H1 (cell line): ENCODE measurements at regions not wholly inside any gene's neighbourhood (a gene's known extent, or its start where the extent isn't known, plus 50 kb on each side); places are given as distances from the start of the nearest gene placed in this dataset.

Experiments used
- CTCF ChIA-PET: fragments of 300-600 bp; sonication (Branson Sonifier 250); formaldehyde crosslinking; loops from one replicate; lab custom pipeline; 2021; ENCODE audit not compliant: partially characterized antibody; lab: Charles Lee
- POLR2A ChIA-PET: fragments of 300-600 bp; sonication (Branson Sonifier 250); formaldehyde crosslinking; loops from one replicate; lab custom pipeline; 2021; ENCODE audit warnings: inconsistent platforms; ENCODE audit not compliant: partially characterized antibody; lab: Charles Lee
- DNase-seq, 2 experiments: peaks; one replicate each; pipeline versions ENCODE4 v3.0.0 to v3.0.0-alpha.2; 2010 to 2022; ENCODE audit warnings: low spot score in 2 of 2, low read depth in 1 of 2, mixed read lengths in 1 of 2
- FAIRE-seq: peaks from 2 replicates; lab custom pipeline; 2011; peaks lifted over from hg19 to GRCh38; lab: Jason Lieb, UNC
- H2AFZ ChIP-seq: 2 replicates; pipeline ENCODE4 v1.8.1; 2012; ENCODE audit warnings: low read length, inconsistent platforms
- H2AK5ac ChIP-seq: 2 replicates; pipeline ENCODE4 v1.6.1; 2013; ENCODE audit warnings: low read depth, low read length
- H2BK120ac ChIP-seq: replicated peaks from 2 replicates; pipeline ENCODE3; 2013; ENCODE audit warnings: low read depth, low read length, inconsistent platforms
- H2BK12ac ChIP-seq: 2 replicates; pipeline ENCODE4 v1.6.1; 2013; ENCODE audit warnings: low read depth, low read length
- H2BK15ac ChIP-seq: 2 replicates; pipeline ENCODE4 v1.6.1; 2013; ENCODE audit warnings: low read length
- H2BK20ac ChIP-seq: 2 replicates; pipeline ENCODE4 v1.6.1; 2013; ENCODE audit warnings: low read length
- H2BK5ac ChIP-seq: 2 replicates; pipeline ENCODE4 v1.6.1; 2013; ENCODE audit warnings: low read depth, low read length
- H3K14ac ChIP-seq: 2 replicates; pipeline ENCODE4 v1.6.1; 2013; ENCODE audit warnings: inconsistent platforms; ENCODE audit not compliant: insufficient read length
- H3K18ac ChIP-seq: 2 replicates; pipeline ENCODE4 v1.6.1; 2013; ENCODE audit warnings: low read length; ENCODE audit errors: extremely low read depth
- H3K23ac ChIP-seq: 2 replicates; pipeline ENCODE4 v1.6.1; 2013; ENCODE audit warnings: inconsistent platforms; ENCODE audit not compliant: insufficient read length
- H3K23me2 ChIP-seq: 2 replicates; pipeline ENCODE4 v1.6.1; 2013; ENCODE audit warnings: low read depth, low read length
- H3K27ac ChIP-seq: 2 replicates; pipeline ENCODE4 v1.6.1; 2011; ENCODE audit warnings: low read depth, low read length, inconsistent platforms
- H3K27me3 ChIP-seq, 4 experiments: replicated peaks in 1 of 4; 1 replicate in 1 of 4; 2 replicates in 3 of 4; pipeline versions ENCODE4 v1.6.1 to v1.8.1; 2011 to 2013; ENCODE audit warnings: low read length in 3 of 4, mild to moderate bottlenecking in 3 of 4, inconsistent platforms in 2 of 4, mixed read lengths in 2 of 4, moderate library complexity in 1 of 4; ENCODE audit not compliant: control insufficient read depth in 3 of 4, insufficient read depth in 3 of 4; ENCODE audit errors: extremely low read depth in 1 of 4
- H3K36me3 ChIP-seq, 4 experiments: 2 replicates each; pipeline versions ENCODE4 v1.6.1 to v1.8.1; 2011 to 2013; ENCODE audit warnings: mild to moderate bottlenecking in 4 of 4, low read length in 3 of 4, moderate library complexity in 2 of 4, control low read depth in 1 of 4, inconsistent platforms in 1 of 4; ENCODE audit not compliant: insufficient read depth in 4 of 4, control insufficient read depth in 2 of 4
- H3K4ac ChIP-seq: replicated peaks from 2 replicates; pipeline ENCODE3; 2013; ENCODE audit warnings: low read length, low read depth, mixed read lengths, inconsistent platforms; ENCODE audit not compliant: insufficient read length
- H3K4me1 ChIP-seq, 4 experiments: replicated peaks in 1 of 4; 1 replicate in 1 of 4; 2 replicates in 3 of 4; pipeline versions ENCODE4 v1.6.1 to v1.8.1; 2011 to 2013; ENCODE audit warnings: low read length in 3 of 4, inconsistent platforms in 2 of 4, mixed read lengths in 1 of 4; ENCODE audit not compliant: insufficient read depth in 4 of 4, control insufficient read depth in 3 of 4
- H3K4me2 ChIP-seq, 2 experiments: 2 replicates each; pipeline versions ENCODE4 v1.6.1 to v1.8.1; 2011 to 2013; ENCODE audit warnings: low read depth in 2 of 2, low read length in 2 of 2, control low read depth in 1 of 2, inconsistent platforms in 1 of 2, mild to moderate bottlenecking in 1 of 2; ENCODE audit not compliant: insufficient read depth in 1 of 2
- H3K4me3 ChIP-seq, 4 experiments: fragments of 200-600, 300-600 bp in 1 of 4; sonication (generic), shearing (Covaris generic), sonication (Bioruptor Twin) in 1 of 4; 2 replicates each; pipeline versions ENCODE4 v1.5.1 to v1.8.1; 2011 to 2016; ENCODE audit warnings: low read length in 4 of 4, low read depth in 3 of 4, control low read depth in 2 of 4, inconsistent platforms in 2 of 4, mild to moderate bottlenecking in 2 of 4, mixed read lengths in 1 of 4, moderate library complexity in 1 of 4; ENCODE audit not compliant: insufficient read depth in 2 of 4; ENCODE audit errors: extremely low read depth in 1 of 4
- H3K56ac ChIP-seq: replicated peaks from 2 replicates; pipeline ENCODE3; 2013; ENCODE audit warnings: low read depth, mild to moderate bottlenecking, mixed read lengths, low read length, inconsistent platforms; ENCODE audit not compliant: insufficient read length
- H3K79me1 ChIP-seq: 2 replicates; pipeline ENCODE4 v1.6.1; 2013; ENCODE audit warnings: low read depth, low read length, control low read depth
- H3K79me2 ChIP-seq, 2 experiments: 2 replicates each; pipeline versions ENCODE4 v1.6.1 to v1.8.1; 2012 to 2013; ENCODE audit warnings: low read length in 2 of 2, mild to moderate bottlenecking in 2 of 2, inconsistent platforms in 1 of 2; ENCODE audit not compliant: insufficient read depth in 2 of 2, control insufficient read depth in 1 of 2
- H3K9ac ChIP-seq, 4 experiments: replicated peaks in 1 of 4; 1 replicate in 1 of 4; 2 replicates in 3 of 4; pipeline versions ENCODE4 v1.6.1 to v1.8.1; 2011 to 2013; ENCODE audit warnings: low read depth in 3 of 4, low read length in 3 of 4, control low read depth in 2 of 4, mild to moderate bottlenecking in 2 of 4, moderate library complexity in 2 of 4, inconsistent platforms in 1 of 4; ENCODE audit errors: extremely low read depth in 1 of 4
- H3K9me3 ChIP-seq, 2 experiments: 2 replicates each; pipeline versions ENCODE4 v1.6.1 to v1.8.1; 2012 to 2013; ENCODE audit warnings: mild to moderate bottlenecking in 2 of 2, moderate library complexity in 2 of 2, control low read depth in 1 of 2, inconsistent platforms in 1 of 2, low read depth in 1 of 2, low read length in 1 of 2, mixed read lengths in 1 of 2; ENCODE audit not compliant: insufficient read depth in 2 of 2
- H4K20me1 ChIP-seq, 2 experiments: replicated peaks in 1 of 2; 2 replicates each; pipeline versions ENCODE3 to v1.8.1; 2011 to 2013; ENCODE audit warnings: inconsistent platforms in 2 of 2, low read length in 2 of 2, mild to moderate bottlenecking in 1 of 2; ENCODE audit not compliant: insufficient read depth in 2 of 2, control insufficient read depth in 1 of 2
- H4K5ac ChIP-seq: 2 replicates; pipeline ENCODE4 v1.6.1; 2013; ENCODE audit warnings: low read length, low read depth, mixed read lengths, inconsistent platforms; ENCODE audit not compliant: insufficient read length
- H4K8ac ChIP-seq: 2 replicates; pipeline ENCODE4 v1.8.0; 2013; ENCODE audit warnings: mild to moderate bottlenecking, moderate library complexity, low read length, inconsistent platforms; ENCODE audit not compliant: insufficient read depth; ENCODE audit errors: extremely low read depth
- H4K91ac ChIP-seq: replicated peaks from 2 replicates; pipeline ENCODE3; 2013; ENCODE audit warnings: low read length, mixed read lengths, inconsistent platforms; ENCODE audit not compliant: insufficient read length
- RBBP5 ChIP-seq: IDR thresholded peaks from 2 replicates; pipeline ENCODE4 v1.7.1; 2012; ENCODE audit warnings: low read depth, mild to moderate bottlenecking, inconsistent platforms, low read length, moderate library complexity, borderline replicate concordance
- SIN3A ChIP-seq, 2 experiments: IDR thresholded peaks in 1 of 2; conservative IDR thresholded peaks in 1 of 2; 2 replicates each; pipeline ENCODE4 v1.6.1; 2011 to 2012; ENCODE audit warnings: low read length in 2 of 2, improper control_type of control experiment in 1 of 2, low read depth in 1 of 2, mild to moderate bottlenecking in 1 of 2
- ZNF274 ChIP-seq: IDR thresholded peaks from 2 replicates; pipeline ENCODE4 v1.7.0; 2012; ENCODE audit warnings: low read length, borderline replicate concordance; ENCODE audit errors: extremely low read depth
- WGBS, 2 experiments: shearing (Covaris generic) in 1 of 2; methylation state at CpG; one replicate each; pipeline versions ENCODE4 v1.1.6 to v1.1.7; 2013 to 2015; ENCODE audit warnings: low lambda C conversion rate in 2 of 2, mixed read lengths in 2 of 2, inconsistent platforms in 1 of 2, low coverage in 1 of 2, missing lambda C conversion rate in 1 of 2; ENCODE audit not compliant: insufficient replicate concordance in 2 of 2, insufficient coverage in 1 of 2, insufficient read length in 1 of 2; ENCODE audit errors: extremely low coverage in 1 of 2, missing lambda C conversion rate in 1 of 2; 5-methylcytosine and 5-hydroxymethylcytosine counted together

DNA sequence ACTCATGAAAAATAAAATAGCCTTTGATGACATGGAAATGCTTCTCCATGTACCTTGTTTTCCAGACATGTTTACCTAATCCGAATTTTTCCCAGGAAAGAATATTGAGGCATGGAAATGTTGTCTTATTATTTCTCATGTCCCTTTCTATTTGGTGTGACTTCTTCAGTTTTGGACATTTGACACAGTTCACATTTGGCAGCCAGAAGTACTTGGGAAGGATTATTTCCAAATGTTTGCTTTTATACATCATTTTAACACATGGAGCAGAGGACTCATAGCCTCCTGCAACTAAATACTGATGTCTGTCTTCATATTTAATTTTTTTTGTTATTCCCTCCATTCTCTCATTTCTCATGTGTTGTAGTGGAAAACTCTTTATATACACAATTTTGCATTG, 94.3 kb downstream of the POSTN start:
- ChIA-PET CTCF (no interaction called here), POLR2A (no interaction called here)
- Histone ChIP-seq H3K27ac (no peak overlapping the region), H2AK5ac (no peak overlapping the region), H3K9ac (no peak overlapping the region), H3K4me3 (no peak overlapping the region), H4K20me1 (no peaks in the 10 kb centered on the region), H3K9me3 (peaks cover 0 to 4% of the 10 kb centered on the region in 2 experiments; a peak in 1 of 4 replicates), H2AFZ (no peak overlapping the region), H3K14ac (no peak overlapping the region), H3K79me2 (no peaks in the 10 kb centered on the region), H2BK12ac (no peak overlapping the region), H3K56ac (no peak overlapping the region), H3K4me2 (no peak overlapping the region), H2BK120ac (no peak overlapping the region), H3K36me3 (no peaks in the 10 kb centered on the region), H3K79me1 (no peaks in the 10 kb centered on the region), H2BK20ac (no peak overlapping the region), H3K23me2 (no peaks in the 10 kb centered on the region), H3K23ac (no peak overlapping the region), H2BK15ac (no peak overlapping the region), H3K27me3 (no peaks in the 10 kb centered on the region), H4K91ac (no peak overlapping the region), H3K4ac (no peak overlapping the region), H3K18ac (no peak overlapping the region), H2BK5ac (no peak overlapping the region), H4K8ac (no peak overlapping the region), H4K5ac (no peak overlapping the region), H3K4me1 (no peaks in the 10 kb centered on the region)
- WGBS, 2 experiments = 80% methylated on average over 1 of the region's 1 CpG; no CpG with 5 or more reads in 1 of the 2 experiments
- DNase-seq (no peak), FAIRE-seq (no peak)
- TF ChIP-seq SIN3A (conservative IDR thresholded peaks at IDR 0.05 in 1 of 2, IDR thresholded peaks at IDR 0.05 in 1 of 2; ENCODE audit: low read depth in 1 of 2, low read length in 2 of 2) (no peak), RBBP5 (no peak), ZNF274 (no peak)
